ENCODE measurements at regions not wholly inside any gene's neighbourhood (a gene's known extent, or its start where the extent isn't known, plus 50 kb on each side); places are given as distances from the start of the nearest gene placed in this dataset.

GRCh38 chr5:10891193-10891592, 130.2 kb upstream of the DAP start:
- TF ChIP-seq POLR2A (IDR thresholded peaks at IDR 0.05) (no peak), POLR2AphosphoS5 (IDR thresholded peaks at IDR 0.05) (no peak)
- TF ChIP-seq, protein P1, sequence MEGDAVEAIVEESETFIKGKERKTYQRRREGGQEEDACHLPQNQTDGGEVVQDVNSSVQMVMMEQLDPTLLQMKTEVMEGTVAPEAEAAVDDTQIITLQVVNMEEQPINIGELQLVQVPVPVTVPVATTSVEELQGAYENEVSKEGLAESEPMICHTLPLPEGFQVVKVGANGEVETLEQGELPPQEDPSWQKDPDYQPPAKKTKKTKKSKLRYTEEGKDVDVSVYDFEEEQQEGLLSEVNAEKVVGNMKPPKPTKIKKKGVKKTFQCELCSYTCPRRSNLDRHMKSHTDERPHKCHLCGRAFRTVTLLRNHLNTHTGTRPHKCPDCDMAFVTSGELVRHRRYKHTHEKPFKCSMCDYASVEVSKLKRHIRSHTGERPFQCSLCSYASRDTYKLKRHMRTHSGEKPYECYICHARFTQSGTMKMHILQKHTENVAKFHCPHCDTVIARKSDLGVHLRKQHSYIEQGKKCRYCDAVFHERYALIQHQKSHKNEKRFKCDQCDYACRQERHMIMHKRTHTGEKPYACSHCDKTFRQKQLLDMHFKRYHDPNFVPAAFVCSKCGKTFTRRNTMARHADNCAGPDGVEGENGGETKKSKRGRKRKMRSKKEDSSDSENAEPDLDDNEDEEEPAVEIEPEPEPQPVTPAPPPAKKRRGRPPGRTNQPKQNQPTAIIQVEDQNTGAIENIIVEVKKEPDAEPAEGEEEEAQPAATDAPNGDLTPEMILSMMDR (IDR thresholded peaks at IDR 0.05): no peak

Measured in suprapubic skin (tissue), 4 donors.